K562 (cell line): ENCODE measurements at regions not wholly inside any gene's neighbourhood (a gene's known extent, or its start where the extent isn't known, plus 50 kb on each side); places are given as distances from the start of the nearest gene placed in this dataset.

Experiments
- GATAD2B ChIP-seq: fragments of 450-650 bp; IDR thresholded peaks from 2 replicates; pipeline ENCODE4 v1.6.1; 2017; ENCODE audit warnings: mild to moderate bottlenecking, borderline replicate concordance
- RBM14 ChIP-seq: fragments of 200-400 bp; formaldehyde crosslinking; IDR thresholded peaks from 2 replicates; pipeline ENCODE4 v1.6.1; 2018; ENCODE audit warnings: low read depth, mild to moderate bottlenecking, low read length, moderate library complexity, borderline replicate concordance; ENCODE audit not compliant: insufficient read depth
- ZFP30 ChIP-seq: fragments of 250-450 bp; sonication (Bioruptor Pico); IDR thresholded peaks from 2 replicates; pipeline ENCODE4 v1.8.0; 2022; ENCODE audit warnings: moderate library complexity, mild to moderate bottlenecking, inconsistent platforms, borderline replicate concordance
- TF ChIP-seq, protein P1 (sequence below), 3 experiments: IDR thresholded peaks in 2 of 3; conservative IDR thresholded peaks in 1 of 3; 2 replicates each; pipeline ENCODE4 v1.5.1; 2011 to 2012; ENCODE audit warnings: low read length in 3 of 3, mild to moderate bottlenecking in 3 of 3, control low read depth in 2 of 3, improper control_type of control experiment in 1 of 3, inconsistent platforms in 1 of 3, low read depth in 1 of 3, mixed read lengths in 1 of 3, moderate library complexity in 1 of 3; ENCODE audit not compliant: insufficient read depth in 2 of 3

DNA sequence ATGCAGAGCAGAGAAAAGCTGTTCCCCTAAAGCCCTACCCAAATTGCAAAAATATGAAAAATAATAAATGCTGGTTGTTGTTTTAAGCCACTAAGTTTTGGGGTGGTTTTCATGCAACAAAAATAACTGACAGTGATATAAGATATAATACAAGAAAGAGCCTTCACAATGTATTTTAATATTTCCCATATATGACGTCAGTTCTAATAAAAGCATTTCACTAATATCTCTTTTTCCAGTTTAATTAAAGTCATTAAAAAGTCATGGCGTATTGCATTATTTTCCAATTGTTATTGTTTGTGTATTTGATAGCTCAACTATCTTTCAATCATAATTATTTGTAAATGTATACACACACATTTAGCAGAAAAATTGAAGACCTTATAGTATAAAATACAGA, 134.7 kb upstream of the EPHA7 start:
- TF ChIP-seq, protein P1, sequence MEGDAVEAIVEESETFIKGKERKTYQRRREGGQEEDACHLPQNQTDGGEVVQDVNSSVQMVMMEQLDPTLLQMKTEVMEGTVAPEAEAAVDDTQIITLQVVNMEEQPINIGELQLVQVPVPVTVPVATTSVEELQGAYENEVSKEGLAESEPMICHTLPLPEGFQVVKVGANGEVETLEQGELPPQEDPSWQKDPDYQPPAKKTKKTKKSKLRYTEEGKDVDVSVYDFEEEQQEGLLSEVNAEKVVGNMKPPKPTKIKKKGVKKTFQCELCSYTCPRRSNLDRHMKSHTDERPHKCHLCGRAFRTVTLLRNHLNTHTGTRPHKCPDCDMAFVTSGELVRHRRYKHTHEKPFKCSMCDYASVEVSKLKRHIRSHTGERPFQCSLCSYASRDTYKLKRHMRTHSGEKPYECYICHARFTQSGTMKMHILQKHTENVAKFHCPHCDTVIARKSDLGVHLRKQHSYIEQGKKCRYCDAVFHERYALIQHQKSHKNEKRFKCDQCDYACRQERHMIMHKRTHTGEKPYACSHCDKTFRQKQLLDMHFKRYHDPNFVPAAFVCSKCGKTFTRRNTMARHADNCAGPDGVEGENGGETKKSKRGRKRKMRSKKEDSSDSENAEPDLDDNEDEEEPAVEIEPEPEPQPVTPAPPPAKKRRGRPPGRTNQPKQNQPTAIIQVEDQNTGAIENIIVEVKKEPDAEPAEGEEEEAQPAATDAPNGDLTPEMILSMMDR (IDR thresholded peaks at IDR 0.05 in 2 of 3, conservative IDR thresholded peaks at IDR 0.05 in 1 of 3; ENCODE audit: insufficient read depth in 2 of 3, low read depth in 1 of 3, low read length in 3 of 3), result no peak
- no peak for TF ChIP-seq ZFP30
- TF ChIP-seq RBM14, result no peak
- TF ChIP-seq GATAD2B, result no peak
